HUES6 (cell line): ENCODE measurements at regions not wholly inside any gene's neighbourhood (a gene's known extent, or its start where the extent isn't known, plus 50 kb on each side); places are given as distances from the start of the nearest gene placed in this dataset.
"Not testable (repeated sequence)": the region's sequence is repeated elsewhere in the genome, so short reads cannot be mapped to it uniquely, and the experiment has no call there.

ENCODE experiments used
- H3K27ac ChIP-seq: 2 replicates; pipeline ENCODE4 v1.7.0; 2013; ENCODE audit warnings: low read depth, mild to moderate bottlenecking, low read length, inconsistent platforms
- H3K27me3 ChIP-seq: 2 replicates; pipeline ENCODE4 v1.6.1; 2013; ENCODE audit warnings: low read length; ENCODE audit not compliant: control insufficient read depth, insufficient read depth
- H3K36me3 ChIP-seq: 2 replicates; pipeline ENCODE4 v1.6.1; 2013; ENCODE audit warnings: low read length; ENCODE audit not compliant: control insufficient read depth, insufficient read depth
- H3K4me1 ChIP-seq: 2 replicates; pipeline ENCODE4 v1.6.1; 2013; ENCODE audit warnings: low read length; ENCODE audit not compliant: control insufficient read depth, insufficient read depth
- H3K4me3 ChIP-seq: 2 replicates; pipeline ENCODE4 v1.5.1; 2013; ENCODE audit warnings: low read depth, low read length
- H3K9ac ChIP-seq: one replicate; pipeline ENCODE4 v1.6.1; 2013; ENCODE audit warnings: mild to moderate bottlenecking, low read length
- H3K9me3 ChIP-seq: 2 replicates; pipeline ENCODE4 v1.6.1; 2013; ENCODE audit warnings: low read depth, low read length; ENCODE audit not compliant: control insufficient read depth, insufficient read depth

GRCh38 chr12:76178452-76178851, 94.0 kb upstream of the NAP1L1 start:
- Histone ChIP-seq H3K4me1 (no peaks in the 10 kb centered on the region), H3K9ac (no peak overlapping the region), H3K36me3 (no peaks in the 10 kb centered on the region), H3K4me3 (no peak overlapping the region), H3K27ac (no peak overlapping the region), H3K9me3 (no peaks in the 10 kb centered on the region), H3K27me3 (no peaks in the 10 kb centered on the region)

DNA sequence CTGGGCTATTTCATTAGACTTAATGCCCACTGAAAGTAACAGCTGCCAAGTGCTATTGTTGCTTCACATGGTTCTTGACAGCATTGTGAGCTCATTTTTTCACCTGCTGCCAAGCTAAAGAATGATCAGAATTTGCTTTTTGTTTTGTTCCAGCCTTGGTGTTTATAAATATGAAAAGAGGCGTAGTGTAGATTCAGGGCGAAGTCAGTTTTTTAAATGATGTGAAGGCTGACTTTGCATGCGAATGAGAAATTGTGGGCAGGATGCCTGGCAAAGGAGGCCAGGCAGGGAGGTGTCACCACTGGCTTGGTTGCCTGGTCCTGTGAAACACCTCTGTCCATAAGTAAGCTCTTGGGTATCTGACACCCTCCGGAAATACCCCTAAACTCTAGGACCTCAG, 93.3 kb upstream of the NAP1L1 start:
- Histone ChIP-seq H3K27me3 (no peaks in the 10 kb centered on the region), H3K36me3 (no peaks in the 10 kb centered on the region), H3K9me3 (no peaks in the 10 kb centered on the region), H3K4me3 (no peak overlapping the region), H3K9ac (no peak overlapping the region), H3K27ac (no peak overlapping the region), H3K4me1 (no peaks in the 10 kb centered on the region)

DNA sequence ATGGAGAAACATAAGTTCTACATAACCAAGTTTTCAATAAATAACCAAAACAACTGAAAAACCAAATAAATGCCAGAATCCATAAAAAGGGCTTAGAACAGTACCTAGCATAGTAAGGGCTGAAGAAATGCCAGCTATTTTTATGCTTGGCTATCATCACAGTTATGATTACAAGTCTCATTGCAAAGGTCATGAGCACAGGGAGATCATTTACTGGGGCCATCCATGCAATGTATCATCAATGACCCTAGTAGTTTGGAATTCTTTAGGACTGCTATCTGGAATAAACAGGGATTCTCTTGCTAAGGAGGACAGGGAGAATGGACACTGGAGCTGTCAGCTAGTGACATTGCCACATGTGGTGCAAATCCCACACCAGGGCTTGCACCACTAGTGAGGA, 92.5 kb upstream of the NAP1L1 start:
- no peaks in the 10 kb centered on the region for H3K9me3 ChIP-seq
- H3K4me1 ChIP-seq, result no peaks in the 10 kb centered on the region
- H3K27ac ChIP-seq, result no peak overlapping the region
- no peak overlapping the region for H3K4me3 ChIP-seq
- H3K36me3 ChIP-seq, result no peaks in the 10 kb centered on the region
- H3K9ac ChIP-seq, result no peak overlapping the region
- no peaks in the 10 kb centered on the region for H3K27me3 ChIP-seq

DNA sequence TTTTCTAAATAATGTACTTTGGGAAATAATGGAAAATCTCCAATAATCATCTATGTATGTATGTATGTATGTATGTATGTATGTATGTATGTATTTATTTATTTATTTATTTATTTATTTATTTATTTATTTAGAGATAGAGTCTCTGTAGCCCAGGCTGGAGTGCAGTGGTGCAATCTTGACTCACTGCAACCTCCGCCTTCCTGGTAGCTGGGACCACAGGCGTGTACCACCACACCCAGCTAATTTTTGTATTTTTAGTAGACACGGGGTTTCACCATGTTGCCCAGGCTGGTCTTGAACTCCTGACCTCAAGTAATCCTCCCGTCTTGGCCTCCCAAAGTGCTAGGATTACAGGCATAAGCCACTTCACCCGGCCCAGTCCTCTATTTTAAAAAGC, 91.5 kb upstream of the NAP1L1 start:
- not testable (repeated sequence) for H3K36me3 ChIP-seq, H3K9ac ChIP-seq, H3K4me3 ChIP-seq, H3K27me3 ChIP-seq, H3K9me3 ChIP-seq, H3K27ac ChIP-seq, H3K4me1 ChIP-seq

DNA sequence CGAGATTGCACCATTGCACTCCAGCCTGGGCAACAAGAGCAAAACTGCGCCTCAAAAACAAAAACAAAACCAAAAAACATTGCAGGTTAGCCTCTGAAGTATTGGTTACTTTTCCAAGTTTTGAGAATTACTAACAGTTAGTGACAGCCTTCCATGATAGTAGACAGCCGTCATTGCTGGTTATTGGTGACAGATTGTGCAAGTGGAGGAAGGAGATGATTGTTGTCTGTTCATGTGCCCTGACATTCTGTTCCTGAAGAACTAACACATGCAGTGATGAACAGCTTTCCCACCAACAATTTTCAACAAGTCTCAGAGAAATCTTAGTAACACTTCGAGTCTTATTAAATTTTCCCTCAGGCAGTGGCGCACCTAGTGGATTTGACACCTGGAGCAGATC, 89.3 kb upstream of the NAP1L1 start:
- Histone ChIP-seq H3K9me3 (no peaks in the 10 kb centered on the region), H3K36me3 (no peaks in the 10 kb centered on the region), H3K9ac (no peak overlapping the region), H3K4me1 (no peaks in the 10 kb centered on the region), H3K4me3 (no peak overlapping the region), H3K27me3 (no peaks in the 10 kb centered on the region), H3K27ac (no peak overlapping the region)

- Histone ChIP-seq H3K27ac (no peak overlapping the region), H3K27me3 (no peaks in the 10 kb centered on the region), H3K9ac (no peak overlapping the region), H3K4me1 (peaks cover 5% of the 10 kb centered on the region), H3K9me3 (no peaks in the 10 kb centered on the region), H3K4me3 (no peak overlapping the region), H3K36me3 (no peaks in the 10 kb centered on the region)
These were observed 74.2 kb upstream of the NAP1L1 start for GRCh38 chr12:76158518-76159321.

GRCh38 chr12:76156726-76157125, 72.2 kb upstream of the NAP1L1 start:
- peaks cover 5% of the 10 kb centered on the region for H3K4me1 ChIP-seq
- H3K27me3 ChIP-seq, result no peaks in the 10 kb centered on the region
- H3K27ac ChIP-seq, result no peak overlapping the region

GRCh38 chr12:76156314-76156713, 71.8 kb upstream of the NAP1L1 start:
- H3K9ac ChIP-seq, result no peak overlapping the region
- no peaks in the 10 kb centered on the region for H3K9me3 ChIP-seq
- no peak overlapping the region for H3K27ac ChIP-seq
- peaks cover 5% of the 10 kb centered on the region for H3K4me1 ChIP-seq
- no peak overlapping the region for H3K4me3 ChIP-seq
- no peaks in the 10 kb centered on the region for H3K27me3 ChIP-seq
- H3K36me3 ChIP-seq, result no peaks in the 10 kb centered on the region

More at GRCh38 chr12:76156726-76157125, 72.2 kb upstream of the NAP1L1 start:
- Histone ChIP-seq H3K36me3 (no peaks in the 10 kb centered on the region), H3K9ac (no peak overlapping the region), H3K4me3 (no peak overlapping the region), H3K9me3 (no peaks in the 10 kb centered on the region)

DNA sequence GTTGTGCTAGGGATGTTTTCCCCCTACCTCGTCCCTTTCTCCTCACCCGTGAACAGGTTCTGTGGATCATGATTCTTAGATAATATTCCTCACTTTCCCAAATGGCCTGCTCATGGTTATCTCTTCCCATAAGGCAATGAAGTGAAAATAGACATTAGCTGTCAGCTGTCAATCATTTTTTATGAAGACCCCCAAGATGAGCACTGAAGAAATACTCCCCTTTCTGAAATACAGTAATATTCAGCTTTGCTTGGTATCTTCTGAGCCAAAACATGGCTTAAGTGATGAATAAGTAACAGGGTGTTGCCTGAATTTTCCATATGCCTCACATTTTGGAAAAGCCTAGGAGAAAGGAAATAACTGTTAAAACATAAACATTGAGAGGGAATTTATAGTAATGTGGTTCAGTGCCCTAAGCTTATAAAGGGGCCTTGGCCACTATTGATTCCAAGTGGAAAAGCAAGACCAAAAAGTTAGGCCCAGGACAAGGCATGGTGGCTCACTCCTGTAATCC, 70.7 kb upstream of the NAP1L1 start:
- no peaks in the 10 kb centered on the region for H3K36me3 ChIP-seq
- no peak overlapping the region for H3K27ac ChIP-seq
- H3K9ac ChIP-seq, result no peak overlapping the region
- H3K27me3 ChIP-seq, result no peaks in the 10 kb centered on the region
- H3K4me1 ChIP-seq, result peaks cover 5% of the 10 kb centered on the region
- no peak overlapping the region for H3K4me3 ChIP-seq
- no peaks in the 10 kb centered on the region for H3K9me3 ChIP-seq

DNA sequence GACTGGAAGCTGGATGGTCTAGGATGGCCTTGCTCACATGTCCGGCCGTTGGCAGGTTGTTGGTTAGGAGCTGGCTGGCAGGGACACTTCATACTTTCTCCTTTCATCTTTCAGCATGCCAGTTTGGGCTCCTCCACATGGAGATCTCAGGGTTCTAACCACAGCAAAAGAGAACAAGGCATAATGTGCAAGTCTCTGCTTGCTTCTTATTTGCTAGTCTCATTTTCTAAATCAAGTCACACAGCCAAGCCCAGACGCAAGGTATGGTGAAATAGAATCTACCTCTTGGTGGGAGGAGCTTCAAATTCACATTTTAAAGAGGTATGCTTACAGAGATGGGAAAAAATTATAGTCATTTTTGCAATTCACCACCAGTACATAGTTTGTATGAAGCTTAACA, 69.1 kb upstream of the NAP1L1 start:
- no peaks in the 10 kb centered on the region for H3K9me3 ChIP-seq
- no peak overlapping the region for H3K27ac ChIP-seq
- H3K36me3 ChIP-seq, result no peaks in the 10 kb centered on the region
- H3K9ac ChIP-seq, result no peak overlapping the region
- peaks cover 2% of the 10 kb centered on the region; the same call in 1 of the 2 replicates for H3K4me1 ChIP-seq
- no peaks in the 10 kb centered on the region for H3K27me3 ChIP-seq
- H3K4me3 ChIP-seq, result no peak overlapping the region

GRCh38 chr12:76152181-76152807, 67.8 kb upstream of the NAP1L1 start:
- H3K9me3 ChIP-seq, result no peaks in the 10 kb centered on the region
- no peak overlapping the region for H3K9ac ChIP-seq
- H3K27ac ChIP-seq, result no peak overlapping the region
- no peaks in the 10 kb centered on the region for H3K4me1 ChIP-seq
- no peaks in the 10 kb centered on the region for H3K36me3 ChIP-seq
- H3K4me3 ChIP-seq, result no peak overlapping the region
- H3K27me3 ChIP-seq, result no peaks in the 10 kb centered on the region
